GM19372 (cell line): ENCODE measurements at regions not wholly inside any gene's neighbourhood (a gene's known extent, or its start where the extent isn't known, plus 50 kb on each side); places are given as distances from the start of the nearest gene placed in this dataset.

ENCODE experiments used
- ATAC-seq: cut with Tn5 transposase; IDR thresholded peaks from one replicate; pipeline ENCODE4 v1.9.1; 2021; ENCODE audit warnings: mild to moderate bottlenecking, low read depth, moderate library complexity; ENCODE audit not compliant: unreplicated experiment

DNA sequence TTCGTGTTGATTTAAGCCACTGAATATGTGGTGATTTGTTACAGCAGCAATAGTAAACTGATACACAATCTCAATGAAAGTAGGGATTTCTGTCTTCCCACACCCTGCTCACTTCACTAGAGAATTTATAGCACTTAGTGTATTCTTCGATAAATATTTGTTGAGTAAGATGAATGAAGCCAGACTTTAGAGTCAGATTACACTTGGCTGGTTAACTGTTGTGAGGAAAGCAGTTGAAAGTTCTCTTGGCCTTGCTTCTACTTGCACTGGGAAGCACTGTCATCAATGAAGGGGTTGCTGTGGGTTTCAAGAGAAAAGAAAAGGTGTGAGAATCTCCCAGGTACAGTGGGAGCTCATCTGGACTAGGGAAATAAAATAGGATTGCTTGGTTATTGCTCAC, 82.1 kb upstream of the IGFBP3 start:
- ATAC-seq = no peak

- ATAC-seq = no peak
Measured at GRCh38 chr7:46000513-46000912, 79.4 kb upstream of the IGFBP3 start.

- no peak for ATAC-seq
Measured at GRCh38 chr7:45999541-45999940, 78.5 kb upstream of the IGFBP3 start.

DNA sequence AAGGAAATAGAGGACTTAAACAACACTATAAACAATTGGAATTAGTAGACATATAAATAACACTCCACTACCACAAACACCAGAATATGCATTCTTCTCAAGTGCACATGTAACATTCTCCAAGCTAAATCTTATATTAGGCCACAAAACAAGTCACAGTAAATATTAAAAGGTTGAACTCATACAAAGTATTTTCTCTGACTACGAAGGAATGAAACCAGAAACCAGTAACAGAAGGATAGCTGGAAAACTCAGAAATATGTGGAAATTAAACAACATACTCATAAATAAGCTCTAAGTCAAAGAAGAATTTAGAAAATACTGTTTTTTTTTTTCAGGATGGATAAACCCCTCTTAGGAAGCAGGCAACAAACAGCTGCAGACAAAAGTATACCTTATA, 77.4 kb upstream of the IGFBP3 start:
- ATAC-seq = no peak

- ATAC-seq = no peak
Measured at GRCh38 chr7:45993621-45994020, 72.5 kb upstream of the IGFBP3 start.

DNA sequence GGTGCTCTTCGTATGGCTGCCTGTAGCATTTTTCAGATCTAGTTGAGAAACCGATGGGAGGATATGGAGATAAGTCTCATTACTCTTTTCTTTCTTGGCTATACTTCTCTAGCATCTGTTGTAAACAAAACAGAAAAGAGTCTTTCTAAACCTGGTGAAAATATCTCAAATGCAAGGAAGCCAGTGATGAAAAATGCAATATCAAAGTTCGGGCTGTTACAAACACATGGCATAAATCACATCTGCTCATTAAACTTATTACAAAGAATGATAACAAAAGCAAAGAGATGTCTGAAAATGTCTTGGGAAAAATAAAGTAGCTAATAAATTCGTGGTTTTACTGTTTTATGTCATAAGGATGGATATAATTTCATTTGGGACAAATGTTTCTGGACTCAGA, 71.8 kb upstream of the IGFBP3 start:
- no peak for ATAC-seq

- ATAC-seq = no peak
Measured at GRCh38 chr7:45990276-45990675, 69.2 kb upstream of the IGFBP3 start.

DNA sequence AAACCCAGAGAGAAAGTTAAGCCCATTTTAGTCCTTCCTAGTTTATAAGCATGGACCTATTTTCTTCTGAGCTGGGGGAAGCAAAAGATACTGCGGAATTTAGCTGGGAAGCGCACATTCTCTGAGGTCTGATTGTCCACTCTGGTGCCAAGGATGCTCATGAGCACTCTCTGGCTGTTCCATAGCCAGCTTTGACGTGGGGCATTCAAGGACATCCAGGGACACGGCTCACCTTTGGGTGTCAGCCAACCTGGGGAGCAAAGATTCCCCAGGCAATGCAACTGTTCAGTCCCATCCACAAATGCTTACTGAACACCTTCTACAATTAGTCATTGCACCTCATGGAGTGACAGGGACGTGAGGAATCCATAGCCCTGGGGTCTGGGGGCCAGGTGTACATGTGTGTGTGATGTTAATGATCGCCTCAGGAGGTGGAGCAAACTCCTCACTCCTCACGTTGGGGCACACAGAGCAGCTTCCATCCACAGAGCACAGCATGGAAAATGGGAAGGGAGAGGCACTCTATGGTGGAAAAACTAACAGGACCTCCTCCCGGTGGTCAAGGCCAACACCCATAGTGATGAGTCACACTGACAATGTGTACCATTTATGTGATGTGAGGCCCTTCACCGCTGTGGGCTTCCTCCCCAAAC, 67.5 kb upstream of the IGFBP3 start:
- no peak for ATAC-seq

GRCh38 chr7:45987521-45988290, 66.6 kb upstream of the IGFBP3 start:
- no peak for ATAC-seq

DNA sequence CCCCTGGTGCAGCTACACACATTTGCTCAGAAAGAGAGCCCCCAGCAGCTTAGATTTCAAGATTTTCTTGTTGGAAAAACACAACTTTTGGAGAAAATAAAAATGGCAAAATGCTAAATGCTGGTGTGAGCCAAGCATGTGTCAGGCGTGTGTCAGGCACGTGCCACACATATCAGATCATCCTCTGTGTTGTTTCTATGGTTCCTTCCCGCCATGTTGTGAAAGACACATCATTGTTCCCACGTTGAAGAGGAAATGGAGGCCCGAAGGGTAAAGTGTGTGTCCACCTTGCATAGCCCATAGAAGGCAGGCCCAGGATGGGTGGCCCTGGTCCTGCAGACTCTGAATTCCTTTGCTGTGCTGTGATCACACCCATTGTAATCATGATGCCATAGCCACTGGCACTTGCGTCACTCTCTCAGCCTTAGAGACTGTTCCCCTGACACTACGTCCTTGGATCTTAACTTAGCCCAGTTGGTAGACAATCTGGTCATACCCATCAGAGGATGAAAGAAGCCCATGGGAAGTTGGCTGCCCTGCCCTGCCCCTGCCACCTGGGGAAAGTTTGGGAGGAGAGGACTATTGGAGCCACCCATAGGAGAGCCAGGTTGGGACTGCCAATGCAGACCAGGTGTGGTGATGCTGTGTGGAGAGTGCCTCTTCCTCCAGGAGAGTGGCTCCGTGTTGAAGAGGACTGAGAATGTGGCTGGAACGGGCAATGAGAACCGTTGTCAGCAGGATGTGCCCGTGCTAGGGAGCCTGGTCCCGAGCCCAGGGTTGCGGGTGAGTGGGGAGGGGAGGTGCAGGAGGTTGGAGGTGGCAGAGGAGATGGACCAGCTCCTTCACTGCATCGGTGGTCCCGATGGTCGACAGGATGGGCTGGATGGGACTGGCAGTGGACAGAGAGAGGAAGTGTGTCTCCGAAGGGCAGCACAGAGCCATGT, 65.6 kb upstream of the IGFBP3 start:
- ATAC-seq = no peak

DNA sequence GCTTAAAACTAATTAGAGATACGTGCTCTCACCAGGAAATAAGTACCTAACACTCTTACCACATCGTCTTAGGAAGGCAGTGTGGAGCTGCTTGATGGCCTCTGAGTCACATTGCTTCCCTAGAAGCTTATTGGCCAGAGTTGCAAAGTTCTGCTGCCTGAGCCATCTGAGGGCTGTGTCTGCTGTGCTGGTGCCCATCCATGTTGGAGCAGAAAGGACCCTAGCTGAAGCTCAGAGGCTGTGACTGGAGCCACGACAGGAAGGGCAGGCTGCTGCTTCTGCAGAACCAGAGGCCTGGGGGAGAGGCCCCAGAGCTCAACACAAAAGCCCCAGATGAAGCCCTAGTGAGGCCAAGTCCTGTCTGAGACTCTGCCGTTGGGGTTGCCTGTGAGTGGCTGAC, 64.8 kb upstream of the IGFBP3 start:
- ATAC-seq = no peak

DNA sequence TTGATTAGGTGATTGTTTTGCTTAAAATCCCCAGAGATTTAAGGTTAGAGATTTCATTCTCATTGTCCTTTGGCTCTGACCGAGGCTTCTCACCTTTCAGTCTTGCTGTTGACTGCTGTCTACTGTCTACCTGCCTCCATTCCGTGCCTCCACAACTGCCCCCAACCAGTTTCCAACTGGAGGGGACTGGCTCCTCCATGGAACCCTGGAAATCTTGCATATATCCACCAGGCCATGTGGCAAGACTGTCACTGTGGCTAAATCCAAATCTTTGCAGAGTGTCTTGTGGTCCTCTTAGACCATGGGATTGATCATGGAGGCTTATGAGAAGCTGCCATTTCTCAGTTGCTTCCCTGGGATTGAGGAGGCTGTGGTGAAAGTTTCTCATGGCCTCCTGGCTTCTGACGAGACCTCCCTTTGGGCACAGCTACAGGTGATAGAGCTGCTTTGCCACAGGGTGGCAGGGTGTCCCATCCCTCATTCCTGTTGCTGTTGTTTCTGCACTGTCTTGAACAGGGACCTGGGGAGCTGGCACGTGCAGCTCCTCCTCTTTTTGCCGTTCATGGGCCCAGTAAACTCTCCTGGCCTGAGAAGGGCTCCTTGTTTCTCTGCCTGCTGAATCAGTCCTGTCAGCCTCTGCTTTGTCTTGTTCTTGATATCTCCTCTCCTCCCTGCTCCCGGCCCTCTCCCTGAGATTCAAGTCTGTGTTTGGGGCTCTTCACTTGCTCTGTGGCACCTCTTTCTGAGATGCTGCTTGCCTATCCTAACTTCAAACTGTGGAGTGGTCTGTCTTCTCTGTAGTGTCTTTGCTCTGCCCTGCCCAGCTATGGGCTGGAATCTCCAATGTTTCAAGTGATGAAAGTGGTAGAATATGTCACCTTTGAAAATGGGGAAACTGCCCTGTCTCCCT, 63.6 kb upstream of the IGFBP3 start:
- no peak for ATAC-seq

- ATAC-seq = no peak
Measured at GRCh38 chr7:45983720-45984255, 62.7 kb upstream of the IGFBP3 start.

GRCh38 chr7:45982907-45983719, 62.0 kb upstream of the IGFBP3 start:
- no peak for ATAC-seq

DNA sequence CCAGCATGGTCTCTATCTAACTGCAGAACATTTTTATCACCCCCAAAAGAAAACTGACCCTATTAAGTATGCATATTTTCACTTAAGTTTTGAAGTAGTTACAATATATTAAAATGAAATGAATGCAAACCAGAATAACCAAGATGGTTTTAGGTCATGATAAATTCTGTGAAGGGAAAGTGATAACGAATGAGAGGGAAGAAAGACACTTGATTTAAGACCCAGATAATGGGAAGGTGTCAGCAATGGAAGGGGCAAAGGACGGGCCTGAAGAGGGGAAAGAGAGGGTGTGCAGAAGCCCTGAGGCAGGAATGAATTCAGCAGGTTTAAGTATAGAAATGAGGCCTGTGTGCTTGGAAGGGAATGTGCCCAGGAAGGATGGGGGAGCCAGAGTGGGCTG, 61.1 kb upstream of the IGFBP3 start:
- no peak for ATAC-seq

- no peak for ATAC-seq
Measured at GRCh38 chr7:45980973-45981372, 59.9 kb upstream of the IGFBP3 start.

GRCh38 chr7:45980181-45980905, 59.3 kb upstream of the IGFBP3 start:
- ATAC-seq = no peak
